IMR-90 (cell line): ENCODE measurements at regions not wholly inside any gene's neighbourhood (a gene's known extent, or its start where the extent isn't known, plus 50 kb on each side); places are given as distances from the start of the nearest gene placed in this dataset.

ENCODE experiments used
- ATAC-seq: fragments of 200-7000 bp; cut with Tn5 transposase; 2 replicates; pipeline ENCODE4 v1.9.1; 2020; ENCODE audit warnings: low read depth, mild to moderate bottlenecking, moderate library complexity
- BruUV-seq: library from RNA; stranded (reverse); fragments of 400-500 nt; replicated peaks from 2 replicates; lab custom pipeline; 2021; lab: Mats Ljungman, UMichigan
- CTCF ChIA-PET: fragments of 300-600 bp; formaldehyde crosslinking; extraction: SDS; loops from one replicate; lab custom pipeline; 2021; ENCODE audit warnings: antibody characterized with exemption; lab: Yijun Ruan, JAX
- POLR2A ChIA-PET: fragments of 300-600 bp; sonication (Branson Sonifier 250); formaldehyde crosslinking; loops from one replicate; lab custom pipeline; 2022; ENCODE audit warnings: antibody characterized with exemption; ENCODE audit not compliant: unreplicated experiment; lab: Charles Lee
- DNase-seq: peaks from one replicate; pipeline ENCODE4 v3.0.0; 2013
- H2AFZ ChIP-seq: replicated peaks from 2 replicates; pipeline ENCODE3; 2013; ENCODE audit warnings: low read length, mild to moderate bottlenecking; ENCODE audit not compliant: poor library complexity
- H2AK5ac ChIP-seq: 2 replicates; pipeline ENCODE4 v1.6.1; 2013; ENCODE audit warnings: low read depth, low read length, inconsistent platforms
- H2AK9ac ChIP-seq: replicated peaks from 2 replicates; pipeline ENCODE3; 2013; ENCODE audit warnings: mild to moderate bottlenecking, low read depth, low read length, moderate library complexity; ENCODE audit not compliant: poor library complexity
- H2BK120ac ChIP-seq: 2 replicates; pipeline ENCODE4 v1.6.1; 2013; ENCODE audit warnings: low read depth, low read length, inconsistent platforms
- H2BK15ac ChIP-seq: 3 replicates; pipeline ENCODE4 v1.6.1; 2013; ENCODE audit warnings: low read depth, low read length, inconsistent platforms
- H2BK20ac ChIP-seq: 2 replicates; pipeline ENCODE4 v1.6.1; 2013; ENCODE audit warnings: low read depth, mild to moderate bottlenecking, inconsistent platforms, low read length, moderate library complexity
- H2BK5ac ChIP-seq: 2 replicates; pipeline ENCODE4 v1.6.1; 2013; ENCODE audit warnings: mild to moderate bottlenecking, low read depth, low read length, inconsistent platforms; ENCODE audit not compliant: poor library complexity, severe bottlenecking
- H3K14ac ChIP-seq: replicated peaks from 2 replicates; pipeline ENCODE4 v1.6.1; 2013; ENCODE audit warnings: low read depth, low read length, inconsistent platforms
- H3K18ac ChIP-seq: 2 replicates; pipeline ENCODE4 v1.6.1; 2013; ENCODE audit warnings: low read depth, low read length, control low read depth
- H3K23ac ChIP-seq: 2 replicates; pipeline ENCODE4 v1.6.1; 2013; ENCODE audit warnings: low read depth, low read length, inconsistent platforms
- H3K27ac ChIP-seq: 2 replicates; pipeline ENCODE4 v1.5.1; 2013; ENCODE audit warnings: mild to moderate bottlenecking, control low read depth, low read length; ENCODE audit not compliant: insufficient read depth
- H3K27me3 ChIP-seq: 2 replicates; pipeline ENCODE4 v1.6.1; 2013; ENCODE audit warnings: low read length; ENCODE audit not compliant: control insufficient read depth, insufficient read depth
- H3K36me3 ChIP-seq: 2 replicates; pipeline ENCODE4 v1.6.1; 2013; ENCODE audit warnings: low read length, mixed read lengths; ENCODE audit not compliant: control insufficient read depth, insufficient read depth
- H3K4ac ChIP-seq: 2 replicates; pipeline ENCODE4 v1.6.1; 2013; ENCODE audit warnings: low read depth, low read length, inconsistent platforms
- H3K4me1 ChIP-seq: 2 replicates; pipeline ENCODE4 v1.6.1; 2013; ENCODE audit warnings: low read length, mixed read lengths; ENCODE audit not compliant: control insufficient read depth, insufficient read depth
- H3K4me2 ChIP-seq: 2 replicates; pipeline ENCODE4 v1.6.1; 2013; ENCODE audit warnings: low read depth, mild to moderate bottlenecking, control low read depth, low read length, moderate library complexity
- H3K4me3 ChIP-seq: 2 replicates; pipeline ENCODE4 v1.5.1; 2013; ENCODE audit warnings: low read depth, mild to moderate bottlenecking, control low read depth, low read length, moderate library complexity; ENCODE audit not compliant: insufficient read depth
- H3K56ac ChIP-seq: 2 replicates; pipeline ENCODE4 v1.6.1; 2013; ENCODE audit warnings: low read length, inconsistent platforms; ENCODE audit not compliant: insufficient read depth; ENCODE audit errors: extremely low read depth
- H3K79me1 ChIP-seq, 2 experiments: 2 replicates each; pipeline ENCODE4 v1.6.1; 2013; ENCODE audit warnings: low read length in 2 of 2, inconsistent platforms in 1 of 2, low read depth in 1 of 2
- H3K9ac ChIP-seq: 2 replicates; pipeline ENCODE4 v1.6.1; 2013; ENCODE audit warnings: low read depth, low read length, control low read depth
- H3K9me1 ChIP-seq: 2 replicates; pipeline ENCODE4 v1.6.1; 2013; ENCODE audit warnings: low read length, inconsistent platforms; ENCODE audit not compliant: insufficient read depth
- H3K9me3 ChIP-seq: 2 replicates; pipeline ENCODE4 v1.6.1; 2013; ENCODE audit warnings: low read length; ENCODE audit not compliant: control insufficient read depth, insufficient read depth
- H4K20me1 ChIP-seq: 2 replicates; pipeline ENCODE4 v1.6.1; 2013; ENCODE audit warnings: low read length, inconsistent platforms; ENCODE audit not compliant: insufficient read depth
- H4K5ac ChIP-seq: 2 replicates; pipeline ENCODE4 v1.6.1; 2013; ENCODE audit warnings: mild to moderate bottlenecking, low read depth, low read length, control low read depth
- H4K8ac ChIP-seq, 2 experiments: 2 replicates each; pipeline ENCODE4 v1.6.1; 2013; ENCODE audit warnings: low read depth in 2 of 2, low read length in 2 of 2, control low read depth in 1 of 2, inconsistent platforms in 1 of 2
- H4K91ac ChIP-seq: 2 replicates; pipeline ENCODE4 v1.6.1; 2013; ENCODE audit warnings: low read depth, low read length, inconsistent platforms; ENCODE audit not compliant: insufficient read depth
- BHLHE40 ChIP-seq: fragments of 150-350 bp; IDR thresholded peaks from 2 replicates; pipeline ENCODE4 v1.6.1; 2016; ENCODE audit warnings: mild to moderate bottlenecking, low read depth, low read length
- CEBPB ChIP-seq: IDR thresholded peaks from 2 replicates; pipeline ENCODE4 v1.6.1; 2012; ENCODE audit warnings: low read depth, low read length, improper control_type of control experiment
- CHD1 ChIP-seq: IDR thresholded peaks from 2 replicates; pipeline ENCODE4 v1.6.1; 2012; ENCODE audit warnings: low read depth, low read length, improper control_type of control experiment
- CTCF ChIP-seq: conservative IDR thresholded peaks from 2 replicates; pipeline ENCODE4 v1.5.1; 2012; ENCODE audit warnings: mild to moderate bottlenecking, low read depth, low read length, improper control_type of control experiment
- ELK1 ChIP-seq: fragments of 150-350 bp; IDR thresholded peaks from 2 replicates; pipeline ENCODE4 v1.6.1; 2016; ENCODE audit warnings: low read depth, mild to moderate bottlenecking, low read length, moderate library complexity, borderline replicate concordance
- FOS ChIP-seq: fragments of 150-350 bp; IDR thresholded peaks from 2 replicates; pipeline ENCODE4 v1.6.1; 2016; ENCODE audit warnings: low read depth, low read length
- MAFK ChIP-seq: IDR thresholded peaks from 2 replicates; pipeline ENCODE4 v1.6.1; 2012; ENCODE audit warnings: low read depth, low read length, improper control_type of control experiment
- MAZ ChIP-seq: IDR thresholded peaks from 2 replicates; pipeline ENCODE4 v1.6.1; 2012; ENCODE audit warnings: low read depth, mild to moderate bottlenecking, low read length, improper control_type of control experiment, moderate library complexity, borderline replicate concordance
- MXI1 ChIP-seq: IDR thresholded peaks from 2 replicates; pipeline ENCODE4 v1.6.1; 2012; ENCODE audit warnings: low read depth, mild to moderate bottlenecking, low read length, moderate library complexity, borderline replicate concordance
- NFE2L2 ChIP-seq: fragments of 150-350 bp; IDR thresholded peaks from 2 replicates; pipeline ENCODE4 v1.6.1; 2016; ENCODE audit warnings: low read depth, mild to moderate bottlenecking, low read length
- POLR2A ChIP-seq: IDR thresholded peaks from 2 replicates; pipeline ENCODE4 v1.6.1; 2012; ENCODE audit warnings: mild to moderate bottlenecking, low read depth, low read length
- RAD21 ChIP-seq: IDR thresholded peaks from 2 replicates; pipeline ENCODE4 v1.6.1; 2012; ENCODE audit warnings: low read length, improper control_type of control experiment
- RCOR1 ChIP-seq: IDR thresholded peaks from 2 replicates; pipeline ENCODE4 v1.6.1; 2012; ENCODE audit warnings: mild to moderate bottlenecking, low read length, improper control_type of control experiment; ENCODE audit not compliant: insufficient replicate concordance
- RFX5 ChIP-seq: IDR thresholded peaks from 2 replicates; pipeline ENCODE4 v1.8.0; 2012; ENCODE audit warnings: low read depth, mild to moderate bottlenecking, low read length, moderate library complexity
- SMC3 ChIP-seq: fragments of 150-350 bp; IDR thresholded peaks from 2 replicates; pipeline ENCODE4 v1.6.1; 2016; ENCODE audit warnings: low read depth, mild to moderate bottlenecking, antibody characterized with exemption, low read length, moderate library complexity
- USF2 ChIP-seq: fragments of 150-350 bp; IDR thresholded peaks from 2 replicates; pipeline ENCODE4 v1.6.1; 2017; ENCODE audit warnings: mild to moderate bottlenecking, antibody characterized with exemption, low read length, low read depth
- WGBS, 2 experiments: methylation state at CpG; one replicate each; pipeline versions ENCODE4 v1.1.5 to v1.1.7; 2013; ENCODE audit warnings: missing lambda C conversion rate in 2 of 2; ENCODE audit not compliant: insufficient read length in 1 of 2; ENCODE audit errors: extremely low coverage in 2 of 2; 5-methylcytosine and 5-hydroxymethylcytosine counted together
- dilution Hi-C: fragments of 300-500 bp; cut with HindIII; formaldehyde crosslinking; loops from one replicate; pipeline ENCODE4 v1.14.3; 2018; ENCODE audit warnings: low sequenced_read_pairs; ENCODE audit not compliant: unreplicated experiment
- in situ Hi-C: fragments of 300-500 bp; cut with MboI; formaldehyde crosslinking; loops from 3 replicates; pipeline ENCODE4 v1.14.3; 2019; ENCODE audit warnings: low sequenced_read_pairs, inconsistent platforms, mixed read lengths
- intact Hi-C: fragments of 100-400 bp; cut with micrococcal nuclease; formaldehyde crosslinking; loops from 2 replicates; pipeline ENCODE4 v1.10.0; 2022

- Histone ChIP-seq H3K9ac (no peak overlapping the region), H4K20me1 (peaks cover under 1% of the 10 kb centered on the region; the same call in 1 of the 2 replicates), H3K9me3 (no peaks in the 10 kb centered on the region), H3K4me2 (no peak overlapping the region), H3K56ac (no peak overlapping the region), H2BK15ac (no peak overlapping the region), H3K23ac (no peak overlapping the region), H3K79me1 (no peaks in the 10 kb centered on the region), H2AFZ (no peak overlapping the region), H2BK20ac (no peak overlapping the region), H3K9me1 (no peaks in the 10 kb centered on the region), H3K18ac (no peak overlapping the region), H2AK5ac (no peak overlapping the region), H3K14ac (no peak overlapping the region), H3K4me1 (no peaks in the 10 kb centered on the region), H3K36me3 (no peaks in the 10 kb centered on the region), H2BK120ac (no peak overlapping the region), H3K4ac (no peak overlapping the region), H4K91ac (no peak overlapping the region), H4K8ac (no peak overlapping the region), H3K27me3 (peaks cover 12% of the 10 kb centered on the region), H3K4me3 (no peak overlapping the region), H2AK9ac (no peak overlapping the region), H2BK5ac (no peak overlapping the region), H3K27ac (no peak overlapping the region), H4K5ac (no peak overlapping the region)
- ATAC-seq, result no peak
- ChIA-PET POLR2A (no interaction called here), CTCF (no interaction called here)
- 69% methylated on average over 5 of the region's 5 CpGs; no CpG with 5 or more reads in 1 of the 2 experiments for WGBS, 2 experiments
- no peak for TF ChIP-seq CEBPB
- no peak for TF ChIP-seq USF2
- TF ChIP-seq ELK1, result no peak
- TF ChIP-seq CHD1, result no peak
- TF ChIP-seq CTCF, result no peak
- no peak for TF ChIP-seq RCOR1
- TF ChIP-seq SMC3, result no peak
- TF ChIP-seq FOS, result no peak
- no peak for TF ChIP-seq NFE2L2
- no peak for TF ChIP-seq MAFK
- TF ChIP-seq BHLHE40, result no peak
- TF ChIP-seq MXI1, result no peak
- TF ChIP-seq MAZ, result no peak
- no peak for TF ChIP-seq POLR2A
- TF ChIP-seq RFX5, result no peak
- TF ChIP-seq RAD21, result no peak
- no TSS peak for BruUV-seq
- in situ Hi-C loops (loop anchor here (25.0 kb wide), 1 partner anchor 228 kb away; no protein-coding TSS in a partner anchor), intact Hi-C loops (no loop called here), dilution Hi-C loops (no loop called here)
- no peak for DNase-seq
These were observed 77.3 kb upstream of the TEKT1 start for GRCh38 chr17:6908807-6909206.
